ENCODE measurements at regions not wholly inside any gene's neighbourhood (a gene's known extent, or its start where the extent isn't known, plus 50 kb on each side); places are given as distances from the start of the nearest gene placed in this dataset.

- peaks cover 4% of the 10 kb centered on the region for H3K27me3 ChIP-seq
- no peaks in the 10 kb centered on the region for H3K9me3 ChIP-seq
- no peaks in the 10 kb centered on the region for H3K36me3 ChIP-seq
- no peak overlapping the region for H3K4me3 ChIP-seq
- no peak for DNase-seq
These were observed 78.9 kb downstream of the RHOU start for GRCh38 chr1:228814176-228814575.

- no peak for DNase-seq
- no peaks in the 10 kb centered on the region for H3K9me3 ChIP-seq
- H3K4me3 ChIP-seq = no peak overlapping the region
- peaks cover 4% of the 10 kb centered on the region; the same call in 1 of the 2 replicates for H3K27me3 ChIP-seq
- H3K36me3 ChIP-seq = no peaks in the 10 kb centered on the region
These were observed 83.0 kb downstream of the RHOU start for GRCh38 chr1:228818296-228818695.

- DNase-seq = no peak
- Histone ChIP-seq H3K4me3 (no peak overlapping the region), H3K36me3 (no peaks in the 10 kb centered on the region), H3K27me3 (peaks cover 4% of the 10 kb centered on the region; the same call in 1 of the 2 replicates), H3K9me3 (no peaks in the 10 kb centered on the region)
These were observed 83.8 kb downstream of the RHOU start for GRCh38 chr1:228818928-228819630.

DNA sequence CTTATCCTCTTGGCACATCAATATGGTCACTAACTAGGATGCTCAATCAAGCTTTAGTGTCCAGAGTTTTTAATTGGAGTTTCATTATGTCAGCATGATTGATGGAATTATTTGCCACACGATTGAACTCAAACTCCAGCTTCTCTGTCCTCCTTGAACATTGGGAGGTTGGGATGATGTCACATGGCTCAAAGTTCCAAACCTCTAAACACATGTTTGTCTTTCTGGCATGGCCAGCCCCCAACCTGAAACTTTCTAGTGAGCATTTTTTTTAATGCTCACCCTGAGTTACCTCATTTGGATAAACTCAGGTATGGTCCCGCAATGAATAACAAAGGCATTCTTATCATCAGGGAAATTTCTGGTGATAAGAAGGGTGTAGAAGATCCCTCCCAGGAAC, 86.0 kb downstream of the RHOU start:
- DNase-seq = no peak
- H3K9me3 ChIP-seq = no peaks in the 10 kb centered on the region
- no peak overlapping the region for H3K4me3 ChIP-seq
- H3K36me3 ChIP-seq = no peaks in the 10 kb centered on the region
- no peaks in the 10 kb centered on the region for H3K27me3 ChIP-seq

- no peaks in the 10 kb centered on the region for H3K36me3 ChIP-seq
- DNase-seq = no peak
- H3K4me3 ChIP-seq = no peak overlapping the region
- no peaks in the 10 kb centered on the region for H3K27me3 ChIP-seq
- H3K9me3 ChIP-seq = no peaks in the 10 kb centered on the region
These were observed 87.9 kb downstream of the RHOU start for GRCh38 chr1:228823200-228823599.

- H3K36me3 ChIP-seq = no peaks in the 10 kb centered on the region
- DNase-seq = no peak
- H3K4me3 ChIP-seq = no peak overlapping the region
- H3K27me3 ChIP-seq = no peaks in the 10 kb centered on the region
- no peaks in the 10 kb centered on the region for H3K9me3 ChIP-seq
These were observed 89.1 kb downstream of the RHOU start for GRCh38 chr1:228824366-228824765.

DNA sequence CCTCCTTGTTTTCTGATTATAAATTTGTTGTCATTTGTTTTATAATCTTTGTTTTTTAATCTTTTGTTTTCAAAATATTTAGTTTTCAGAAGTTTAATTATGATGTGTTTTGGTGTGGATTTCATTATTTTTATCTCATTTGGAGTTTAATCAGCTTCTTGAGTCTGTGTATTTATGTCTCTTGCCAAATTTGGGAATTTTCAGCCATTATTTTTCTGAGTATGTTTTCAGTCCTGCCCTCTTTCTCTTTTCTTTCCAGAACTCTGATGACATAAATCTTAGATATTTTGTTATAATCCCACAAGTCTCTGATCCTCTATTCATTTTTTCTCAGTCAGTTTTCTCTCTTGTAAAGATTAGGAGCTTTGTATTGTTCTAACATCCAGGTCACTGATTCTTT, 89.8 kb downstream of the RHOU start:
- no peaks in the 10 kb centered on the region for H3K36me3 ChIP-seq
- H3K4me3 ChIP-seq = no peak overlapping the region
- H3K27me3 ChIP-seq = no peaks in the 10 kb centered on the region
- no peak for DNase-seq
- H3K9me3 ChIP-seq = no peaks in the 10 kb centered on the region

GRCh38 chr1:228825840-228826484, 90.7 kb downstream of the RHOU start:
- H3K9me3 ChIP-seq = no peaks in the 10 kb centered on the region
- no peaks in the 10 kb centered on the region for H3K27me3 ChIP-seq
- H3K36me3 ChIP-seq = no peaks in the 10 kb centered on the region
- no peak for DNase-seq
- H3K4me3 ChIP-seq = no peak overlapping the region

DNA sequence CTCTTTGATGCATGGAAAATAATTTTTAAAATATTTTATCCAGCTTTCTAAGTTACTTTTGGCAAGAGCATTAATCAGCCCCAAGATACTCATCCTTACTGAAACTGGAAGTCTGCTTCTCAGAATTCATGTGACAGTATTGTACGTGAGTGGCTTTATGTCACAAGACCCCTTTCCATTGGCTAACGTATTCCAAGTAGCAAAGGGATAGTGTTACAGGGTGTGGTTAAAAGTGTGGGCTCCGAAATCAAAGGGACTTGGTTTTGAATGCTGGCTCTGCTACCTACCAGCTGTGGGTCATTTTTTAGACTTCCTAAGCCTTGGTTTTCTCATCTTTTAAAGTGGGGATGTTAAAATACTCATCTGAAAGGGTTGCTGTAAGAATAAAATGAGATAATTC, 91.7 kb downstream of the RHOU start:
- Histone ChIP-seq H3K36me3 (no peaks in the 10 kb centered on the region), H3K9me3 (no peaks in the 10 kb centered on the region), H3K4me3 (no peak overlapping the region), H3K27me3 (no peaks in the 10 kb centered on the region)
- no peak for DNase-seq

DNA sequence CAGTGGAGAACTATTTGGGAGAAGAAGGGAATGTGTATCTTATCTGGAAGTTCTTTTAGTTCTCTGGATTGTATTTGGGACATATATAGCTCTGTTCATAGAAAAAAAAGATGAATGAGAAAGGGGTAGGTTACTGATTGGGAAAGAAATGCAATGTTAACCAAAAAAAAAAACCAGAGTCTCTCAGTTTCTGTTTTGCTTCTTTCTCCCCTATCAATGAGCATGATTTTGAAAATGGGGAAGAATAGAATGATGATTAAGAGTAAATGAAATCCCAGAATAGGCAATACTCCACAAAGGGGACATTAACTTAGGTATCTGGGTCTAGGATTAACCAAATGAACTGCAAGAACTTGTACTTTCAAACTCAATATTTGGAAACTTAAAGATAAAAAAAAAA, 92.9 kb downstream of the RHOU start:
- Histone ChIP-seq H3K27me3 (peaks cover 4% of the 10 kb centered on the region), H3K9me3 (no peaks in the 10 kb centered on the region), H3K36me3 (no peaks in the 10 kb centered on the region), H3K4me3 (no peak overlapping the region)
- DNase-seq = no peak

GRCh38 chr1:228830185-228830953, 95.1 kb downstream of the RHOU start:
- DNase-seq = no peak

GRCh38 chr1:228830954-228831481, 95.7 kb downstream of the RHOU start:
- DNase-seq = no peak
- H3K27me3 ChIP-seq = peaks cover 4% of the 10 kb centered on the region
- no peaks in the 10 kb centered on the region for H3K36me3 ChIP-seq
- H3K4me3 ChIP-seq = no peak overlapping the region
- H3K9me3 ChIP-seq = no peaks in the 10 kb centered on the region

More at GRCh38 chr1:228830185-228830953, 95.1 kb downstream of the RHOU start:
- Histone ChIP-seq H3K36me3 (no peaks in the 10 kb centered on the region), H3K9me3 (no peaks in the 10 kb centered on the region), H3K4me3 (no peak overlapping the region), H3K27me3 (peaks cover 4% of the 10 kb centered on the region)

DNA sequence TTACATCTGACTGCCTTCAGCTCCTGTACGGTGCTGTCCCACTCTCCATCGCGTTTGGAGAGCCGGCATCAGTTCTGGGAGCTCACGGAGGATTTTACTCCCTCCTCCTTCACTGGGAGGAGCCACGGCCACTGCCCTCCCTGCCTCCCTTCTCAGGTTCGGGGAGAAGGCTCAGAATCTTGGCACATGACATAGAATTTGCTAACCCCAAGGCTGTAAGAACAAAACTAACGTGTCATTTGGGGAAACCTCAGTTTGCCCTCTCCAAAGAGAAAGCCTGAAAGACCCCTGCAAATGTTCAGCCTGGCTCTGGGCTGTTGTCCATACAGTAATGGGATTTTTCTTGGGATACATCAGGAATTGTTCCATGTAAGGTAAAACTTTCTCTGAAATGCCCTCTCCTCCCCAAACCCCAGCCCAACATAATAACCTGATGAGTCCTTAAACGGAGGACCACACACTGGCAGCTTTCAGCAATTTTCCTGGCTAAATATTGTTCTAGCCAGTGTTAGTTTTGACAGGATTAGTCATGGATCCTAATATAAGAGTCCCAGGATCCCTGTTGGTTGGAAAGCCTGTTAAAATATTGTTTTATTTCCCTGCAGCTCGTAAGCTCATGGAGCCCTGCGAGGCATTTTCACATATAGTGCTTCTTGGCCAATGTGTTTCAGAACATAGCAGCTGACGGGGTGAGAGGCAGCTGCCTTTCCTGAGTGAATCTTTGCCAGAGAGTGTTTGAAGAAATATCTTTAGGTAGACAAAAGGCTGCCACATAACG, 98.8 kb downstream of the RHOU start:
- no peak overlapping the region for H3K4me3 ChIP-seq
- no peak for DNase-seq
- H3K9me3 ChIP-seq = no peaks in the 10 kb centered on the region
- H3K36me3 ChIP-seq = no peaks in the 10 kb centered on the region
- peaks cover 4% of the 10 kb centered on the region for H3K27me3 ChIP-seq

- no peak overlapping the region for H3K4me3 ChIP-seq
- no peaks in the 10 kb centered on the region for H3K36me3 ChIP-seq
- no peak for DNase-seq
- no peaks in the 10 kb centered on the region for H3K9me3 ChIP-seq
- H3K27me3 ChIP-seq = peaks cover 4% of the 10 kb centered on the region
These were observed 100.2 kb downstream of the RHOU start for GRCh38 chr1:228835456-228835855.

DNA sequence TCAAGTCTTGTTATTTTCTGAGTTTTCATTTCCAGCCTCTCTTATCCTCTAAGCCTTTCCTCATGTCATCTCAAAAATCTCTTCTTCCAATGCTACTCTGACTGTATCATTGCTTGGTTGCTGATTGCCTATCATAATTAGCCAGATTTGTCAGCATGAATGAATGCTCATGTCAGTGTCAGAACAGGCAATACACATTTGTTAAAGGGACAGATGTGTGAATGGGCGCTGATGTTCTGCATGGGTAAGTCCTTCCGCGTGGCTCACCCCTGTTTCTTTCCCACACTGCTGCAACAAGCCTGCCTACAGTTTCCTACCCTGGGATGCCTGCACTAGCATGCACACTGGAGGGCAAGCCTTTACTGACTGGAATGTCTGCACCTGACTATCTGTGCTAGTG, 100.6 kb downstream of the RHOU start:
- H3K4me3 ChIP-seq = no peak overlapping the region
- no peak for DNase-seq
- H3K9me3 ChIP-seq = no peaks in the 10 kb centered on the region
- no peaks in the 10 kb centered on the region for H3K36me3 ChIP-seq
- H3K27me3 ChIP-seq = peaks cover 4% of the 10 kb centered on the region

DNA sequence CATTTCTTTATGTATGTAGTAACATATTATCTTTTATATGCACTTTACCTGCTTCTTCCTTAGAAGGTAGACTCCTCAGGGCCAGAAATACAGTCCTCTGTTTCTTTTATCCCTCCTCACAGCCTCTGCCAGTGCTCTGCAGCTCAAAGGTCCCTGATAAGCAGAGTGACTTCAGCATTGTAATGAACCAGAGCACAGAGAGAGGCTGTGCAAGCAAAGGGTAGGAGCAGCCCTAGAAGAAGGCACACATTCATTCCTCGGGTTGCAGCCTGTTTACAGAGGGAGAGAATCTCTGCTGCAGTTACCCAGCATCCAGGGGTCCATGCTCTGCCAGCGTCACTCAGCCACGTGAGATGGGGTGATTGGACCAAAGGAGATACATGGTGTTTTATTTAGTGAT, 101.1 kb downstream of the RHOU start:
- Histone ChIP-seq H3K9me3 (no peaks in the 10 kb centered on the region), H3K4me3 (no peak overlapping the region), H3K36me3 (no peaks in the 10 kb centered on the region), H3K27me3 (peaks cover 4% of the 10 kb centered on the region)
- DNase-seq = no peak

DNA sequence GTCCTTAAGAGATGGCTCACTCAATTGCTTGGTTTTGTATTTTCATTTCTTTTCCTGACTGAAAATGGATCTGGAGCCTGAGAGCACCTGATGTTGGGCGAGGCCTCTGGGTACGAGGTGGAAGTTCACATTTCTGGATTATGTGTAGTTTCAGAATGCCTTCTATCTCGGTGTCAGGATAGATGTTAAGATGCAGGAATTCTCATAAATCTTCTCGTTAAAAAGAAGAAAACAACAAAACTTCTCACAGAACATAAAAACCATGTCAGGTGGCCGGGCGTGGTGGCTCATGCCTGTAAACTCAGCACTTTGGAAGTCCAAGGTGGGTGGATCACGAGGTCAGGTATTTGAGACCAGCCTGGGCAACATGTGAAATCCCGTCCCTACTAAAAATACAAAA, 101.8 kb downstream of the RHOU start:
- Histone ChIP-seq H3K27me3 (peaks cover 4% of the 10 kb centered on the region), H3K4me3 (no peak overlapping the region), H3K9me3 (no peaks in the 10 kb centered on the region), H3K36me3 (no peaks in the 10 kb centered on the region)
- DNase-seq = no peak
